HG03457 (cell line): ENCODE measurements at regions not wholly inside any gene's neighbourhood (a gene's known extent, or its start where the extent isn't known, plus 50 kb on each side); places are given as distances from the start of the nearest gene placed in this dataset.
"Not testable (repeated sequence)": the region's sequence is repeated elsewhere in the genome, so short reads cannot be mapped to it uniquely, and the experiment has no call there.

ENCODE experiments used
- ATAC-seq: cut with Tn5 transposase; IDR thresholded peaks from one replicate; pipeline ENCODE4 v1.9.1; 2021; ENCODE audit warnings: moderate number of reproducible peaks; ENCODE audit not compliant: unreplicated experiment

GRCh38 chr6:77326029-77326428 lies 137.3 kb downstream of the HTR1B start:
- no peak for ATAC-seq

GRCh38 chr6:77324866-77325265 lies 138.4 kb downstream of the HTR1B start:
- no peak for ATAC-seq

- ATAC-seq: no peak
Measured at GRCh38 chr6:77322604-77323003, 140.7 kb downstream of the HTR1B start.

- ATAC-seq: no peak
Measured at GRCh38 chr6:77318256-77318655, 145.0 kb downstream of the HTR1B start.

GRCh38 chr6:77313595-77313994 lies 149.7 kb downstream of the HTR1B start:
- no peak for ATAC-seq

GRCh38 chr6:77299931-77300330 lies 163.4 kb downstream of the HTR1B start:
- ATAC-seq: no peak

GRCh38 chr6:77298283-77298682 lies 165.0 kb downstream of the HTR1B start:
- ATAC-seq: no peak

GRCh38 chr6:77292564-77293546 lies 170.4 kb downstream of the HTR1B start:
- ATAC-seq: no peak

GRCh38 chr6:77290798-77291197 lies 172.5 kb downstream of the HTR1B start:
- no peak for ATAC-seq

GRCh38 chr6:77286541-77286940 lies 176.8 kb downstream of the HTR1B start:
- ATAC-seq: no peak

- no peak for ATAC-seq
Measured at GRCh38 chr6:77273929-77274328, 189.4 kb downstream of the HTR1B start.

- no peak for ATAC-seq
Measured at GRCh38 chr6:77264970-77265369, 198.3 kb downstream of the HTR1B start.

GRCh38 chr6:77263003-77263402 lies 200.3 kb downstream of the HTR1B start:
- no peak for ATAC-seq

GRCh38 chr6:77251801-77252200 lies 211.5 kb downstream of the HTR1B start:
- ATAC-seq: not testable (repeated sequence)

- ATAC-seq: no peak
Measured at GRCh38 chr6:77249560-77249959, 213.7 kb downstream of the HTR1B start.

GRCh38 chr6:77245026-77245425 lies 218.3 kb downstream of the HTR1B start:
- no peak for ATAC-seq

- no peak for ATAC-seq
Measured at GRCh38 chr6:77231438-77232305, 231.6 kb downstream of the HTR1B start.

- ATAC-seq: no peak
Measured at GRCh38 chr6:77228279-77228678, 235.0 kb downstream of the HTR1B start.

- ATAC-seq: no peak
Measured at GRCh38 chr6:77217896-77218295, 245.4 kb downstream of the HTR1B start.

- no peak for ATAC-seq
Measured at GRCh38 chr6:77205936-77206335, 257.4 kb downstream of the HTR1B start.

GRCh38 chr6:77204555-77204954 lies 258.7 kb downstream of the HTR1B start:
- ATAC-seq: no peak

- ATAC-seq: no peak
Measured at GRCh38 chr6:77183447-77183846, 279.8 kb downstream of the HTR1B start.
